Ovary (tissue), 7 donors: ENCODE measurements at regions not wholly inside any gene's neighbourhood (a gene's known extent, or its start where the extent isn't known, plus 50 kb on each side); places are given as distances from the start of the nearest gene placed in this dataset.
A peak's percentile ranks its signal among the peaks of the same experiment; 100 is the strongest.

Source experiments
- DNase-seq, 5 donors: peaks; one replicate each; pipeline ENCODE4 v3.0.0-alpha.2; 2019 to 2020
- H3K27ac ChIP-seq, 2 donors: fragments of 200-600 bp; one replicate each; pipeline versions ENCODE4 v1.5.1 to v1.8.0; 2019 to 2022
- H3K27me3 ChIP-seq: fragments of 200-600 bp; one replicate; pipeline ENCODE4 v1.8.0; 2022
- H3K36me3 ChIP-seq: fragments of 200-600 bp; sonication (generic); one replicate; pipeline ENCODE4 v1.5.1; 2019
- H3K4me1 ChIP-seq: one replicate; pipeline ENCODE4 v1.8.1; 2013; ENCODE audit warnings: mild to moderate bottlenecking, moderate library complexity; ENCODE audit not compliant: insufficient read depth
- H3K4me3 ChIP-seq: fragments of 200-600 bp; sonication (generic); one replicate; pipeline ENCODE4 v1.5.1; 2017
- H3K9me3 ChIP-seq, 2 donors: fragments of 200-600 bp in 1 of 2; sonication (generic) in 1 of 2; one replicate each; pipeline versions ENCODE4 v1.5.1 to v1.8.1; 2013 to 2019; ENCODE audit warnings: mild to moderate bottlenecking in 1 of 2, moderate library complexity in 1 of 2
- EP300 ChIP-seq: sonication (generic); formaldehyde crosslinking; IDR thresholded peaks from one replicate; pipeline ENCODE4 v1.6.1; 2017; ENCODE audit warnings: antibody characterized with exemption
- POLR2A ChIP-seq: fragments of 450-650 bp; IDR thresholded peaks from one replicate; pipeline ENCODE4 v1.6.1; 2017; ENCODE audit warnings: antibody characterized with exemption, mild to moderate bottlenecking, moderate library complexity
- WGBS, 3 donors: extraction: QIAGEN DNeasy Blood & Tissue Kit in 1 of 3; methylation state at CpG; one replicate each; pipeline versions ENCODE4 v1.1.5 to v1.1.7; 2013 to 2017; 5-methylcytosine and 5-hydroxymethylcytosine counted together
- intact Hi-C, 4 donors: fragments of 100-400 bp; cut with DNase I; formaldehyde crosslinking; loops; one replicate each; pipeline versions ENCODE4 v1.11.0 to v1.15.1; 2022 to 2023
- TF ChIP-seq, protein P1 (sequence below), 3 donors: fragments of 450-650 bp in 2 of 3; fragments of 200-600 bp in 1 of 3; IDR thresholded peaks; one replicate each; pipeline versions ENCODE4 v1.5.1 to v1.8.0; 2016 to 2022; ENCODE audit warnings: antibody characterized with exemption in 3 of 3, mild to moderate bottlenecking in 1 of 3
- donor health status: DM: no; HTN: no; CAD: no; lungs with moderate emphysema.
- donor health status: DM: no; HTN: no; CAD: no.
- donor health status: Bipolar disorder and iron deficiency.
- donor health status: DM: no; HTN: no; CAD: no.
- donor health status: DM: yes; HTN: yes; CAD: no.

DNA sequence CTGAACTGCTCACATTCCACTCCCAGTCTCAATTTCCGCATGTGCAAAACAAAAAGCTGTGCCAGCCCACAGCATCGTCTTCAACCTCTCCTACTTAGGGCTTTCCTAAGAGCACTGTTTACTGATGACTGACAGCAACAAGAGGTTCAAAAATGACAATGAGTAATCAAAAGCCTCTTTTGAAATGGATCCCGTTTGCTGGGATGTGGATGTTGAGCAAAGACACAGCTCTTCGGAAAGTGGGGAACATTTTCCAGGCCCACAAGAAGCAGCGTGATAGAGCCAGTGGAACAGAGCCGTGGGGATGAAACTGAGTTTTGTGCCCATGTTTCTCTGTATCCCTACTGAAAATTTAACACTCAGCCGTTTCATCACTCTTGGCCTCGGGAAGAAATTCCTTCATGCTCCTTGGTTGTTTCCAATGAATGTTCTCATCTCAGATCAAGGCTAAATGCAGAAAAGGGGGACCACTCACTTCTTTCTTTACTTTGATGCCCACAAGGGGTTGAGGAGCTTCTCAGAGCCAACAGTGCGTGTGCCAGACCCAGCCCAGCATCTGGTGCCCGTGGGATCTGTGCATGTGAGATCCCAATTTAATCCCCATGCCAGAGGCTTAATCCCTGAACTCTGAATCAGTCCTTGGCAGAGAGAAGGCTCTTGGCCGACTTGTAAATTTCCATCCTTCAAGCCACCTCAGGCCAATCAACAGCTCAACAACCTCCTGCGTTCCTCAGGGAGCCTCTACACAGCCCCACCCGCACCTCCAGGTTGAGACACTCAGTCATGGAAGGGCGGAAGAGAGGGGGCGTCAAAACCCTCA lies 230.2 kb upstream of the DAPK1 start:
- intact Hi-C loops: no loop called here
- Histone ChIP-seq H3K4me1 (no peaks in the 10 kb centered on the region), H3K4me3 (no peak overlapping the region), H3K27ac (no peak overlapping the region), H3K36me3 (no peaks in the 10 kb centered on the region), H3K27me3 (no peaks in the 10 kb centered on the region), H3K9me3 (no peaks in the 10 kb centered on the region)
- peak in 1 of 5 donors; percentile 44 for DNase-seq
- no peak for TF ChIP-seq POLR2A
- TF ChIP-seq, protein P1, sequence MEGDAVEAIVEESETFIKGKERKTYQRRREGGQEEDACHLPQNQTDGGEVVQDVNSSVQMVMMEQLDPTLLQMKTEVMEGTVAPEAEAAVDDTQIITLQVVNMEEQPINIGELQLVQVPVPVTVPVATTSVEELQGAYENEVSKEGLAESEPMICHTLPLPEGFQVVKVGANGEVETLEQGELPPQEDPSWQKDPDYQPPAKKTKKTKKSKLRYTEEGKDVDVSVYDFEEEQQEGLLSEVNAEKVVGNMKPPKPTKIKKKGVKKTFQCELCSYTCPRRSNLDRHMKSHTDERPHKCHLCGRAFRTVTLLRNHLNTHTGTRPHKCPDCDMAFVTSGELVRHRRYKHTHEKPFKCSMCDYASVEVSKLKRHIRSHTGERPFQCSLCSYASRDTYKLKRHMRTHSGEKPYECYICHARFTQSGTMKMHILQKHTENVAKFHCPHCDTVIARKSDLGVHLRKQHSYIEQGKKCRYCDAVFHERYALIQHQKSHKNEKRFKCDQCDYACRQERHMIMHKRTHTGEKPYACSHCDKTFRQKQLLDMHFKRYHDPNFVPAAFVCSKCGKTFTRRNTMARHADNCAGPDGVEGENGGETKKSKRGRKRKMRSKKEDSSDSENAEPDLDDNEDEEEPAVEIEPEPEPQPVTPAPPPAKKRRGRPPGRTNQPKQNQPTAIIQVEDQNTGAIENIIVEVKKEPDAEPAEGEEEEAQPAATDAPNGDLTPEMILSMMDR (IDR thresholded peaks at IDR 0.05): no peak
- TF ChIP-seq EP300: no peak
- WGBS, 3 donors: 62 to 84% (median 77%) methylated on average over 15 of the region's 15 CpGs

DNA sequence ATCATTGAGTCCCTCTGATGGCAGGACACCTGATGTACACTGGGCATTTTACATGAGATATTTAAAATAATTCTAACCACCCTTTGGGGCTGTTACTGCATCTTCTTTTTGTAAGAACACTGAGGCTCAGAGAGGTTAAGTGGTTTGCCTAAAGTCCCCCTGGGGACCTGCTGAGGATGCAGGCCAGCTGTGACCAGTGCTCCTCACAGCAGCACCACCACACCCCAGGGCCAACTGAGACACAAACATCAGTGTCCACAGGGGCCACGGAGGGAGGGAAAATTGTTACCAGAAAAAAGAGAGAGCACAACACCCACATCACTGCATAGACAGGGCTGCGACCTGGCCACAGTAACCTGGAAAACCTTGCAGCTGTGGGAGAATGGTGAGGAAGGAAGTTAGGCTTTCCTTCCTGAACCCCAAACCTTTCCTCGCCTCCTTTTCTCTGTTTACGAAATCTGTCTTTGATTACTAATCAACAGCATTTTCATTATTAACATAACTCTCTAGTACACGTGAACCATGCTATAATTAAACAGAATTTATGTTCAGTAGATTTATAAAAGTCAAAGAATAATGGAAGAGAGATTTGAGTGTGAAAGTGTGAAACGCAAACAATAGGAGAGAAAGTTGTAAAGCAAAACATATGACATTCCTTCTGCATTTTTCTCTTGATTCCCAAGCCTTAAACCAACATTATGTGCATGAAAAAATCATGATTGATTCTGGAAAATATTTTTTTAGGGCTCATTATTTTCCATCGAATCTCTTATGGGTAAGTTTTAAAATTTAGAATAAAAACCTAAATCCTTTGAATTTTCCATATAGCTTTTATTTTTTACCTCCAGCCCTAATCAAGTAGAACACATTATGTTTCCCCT lies 228.1 kb upstream of the DAPK1 start:
- Histone ChIP-seq H3K4me1 (no peaks in the 10 kb centered on the region), H3K4me3 (no peak overlapping the region), H3K36me3 (no peaks in the 10 kb centered on the region), H3K27ac (no peak overlapping the region), H3K9me3 (no peaks in the 10 kb centered on the region), H3K27me3 (no peaks in the 10 kb centered on the region)
- intact Hi-C loops: no loop called here
- WGBS, 3 donors: 64 to 71% (median 70%) methylated on average over 7 of the region's 7 CpGs
- no peak for DNase-seq
- TF ChIP-seq, protein P1 (IDR thresholded peaks at IDR 0.05): no peak
- no peak for TF ChIP-seq POLR2A
- no peak for TF ChIP-seq EP300

DNA sequence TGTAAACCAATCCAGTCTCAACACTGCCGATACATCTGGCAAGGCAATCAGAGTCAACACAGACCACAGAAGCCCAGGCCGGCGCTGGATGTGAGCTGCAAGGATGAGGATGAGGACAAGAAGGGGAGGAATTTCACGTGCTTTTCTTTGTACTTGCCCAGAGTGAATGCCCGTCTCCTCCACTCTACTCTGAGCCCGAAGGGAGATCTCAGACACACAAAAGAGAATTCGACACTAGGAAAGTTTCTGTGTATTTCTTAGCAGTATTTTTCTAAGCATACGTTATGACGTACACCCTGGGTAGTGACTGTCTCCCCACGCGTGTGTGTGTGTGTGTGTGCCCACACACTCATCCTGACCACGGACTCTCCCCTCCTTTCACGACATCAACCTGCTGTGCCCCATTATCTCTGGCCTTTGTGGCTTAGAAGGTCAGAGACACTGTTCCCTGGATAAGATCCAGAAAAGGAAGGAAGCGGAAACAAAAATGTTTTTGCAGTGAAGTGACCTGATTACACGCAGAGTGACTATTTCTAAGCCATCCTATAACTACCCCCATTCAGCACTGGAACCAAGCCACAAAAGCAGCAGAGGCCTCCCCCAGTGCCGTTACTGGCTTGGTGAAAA lies 227.3 kb upstream of the DAPK1 start:
- H3K9me3 ChIP-seq: no peaks in the 10 kb centered on the region
- 6 to 13% (median 9%) methylated on average over 16 of the region's 16 CpGs for WGBS, 3 donors
- no peak for TF ChIP-seq EP300
- no peak for TF ChIP-seq POLR2A
- TF ChIP-seq, protein P1 (IDR thresholded peaks at IDR 0.05): no peak
- no peak overlapping the region for H3K4me3 ChIP-seq
- DNase-seq: peak in 3 of 5 donors; percentile 29 to 40 (median 33)
- no peaks in the 10 kb centered on the region for H3K4me1 ChIP-seq
- no peaks in the 10 kb centered on the region for H3K27me3 ChIP-seq
- no peak overlapping the region for H3K27ac ChIP-seq
- intact Hi-C loops: no loop called here
- no peaks in the 10 kb centered on the region for H3K36me3 ChIP-seq

DNA sequence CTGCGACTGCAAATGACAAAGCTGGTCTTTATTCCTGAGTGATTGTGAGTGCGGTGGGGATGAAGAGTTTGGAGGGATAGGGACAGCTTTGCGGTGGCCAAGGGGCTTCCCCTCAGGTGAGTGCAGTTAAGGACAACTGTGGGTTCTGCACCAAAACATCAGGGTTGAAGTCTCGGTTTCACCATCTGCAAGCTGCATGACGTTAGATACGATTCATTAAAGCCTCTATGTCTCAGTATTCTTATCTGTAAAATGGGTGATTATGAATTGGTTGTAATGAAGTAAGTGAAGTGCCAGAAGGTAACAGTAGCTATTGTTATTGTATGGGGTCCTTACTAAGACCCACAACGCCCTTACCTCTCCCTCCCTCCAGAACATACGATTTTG lies 226.8 kb upstream of the DAPK1 start:
- DNase-seq: no peak
- WGBS, 3 donors: 78 to 80% (median 80%) methylated on average over 8 of the region's 8 CpGs
- Histone ChIP-seq H3K27ac (no peak overlapping the region), H3K36me3 (no peaks in the 10 kb centered on the region), H3K4me1 (peaks cover 1% of the 10 kb centered on the region), H3K4me3 (no peak overlapping the region), H3K9me3 (no peaks in the 10 kb centered on the region), H3K27me3 (no peaks in the 10 kb centered on the region)
- TF ChIP-seq, protein P1 (IDR thresholded peaks at IDR 0.05): no peak
- TF ChIP-seq POLR2A (no peak), EP300 (no peak)
- intact Hi-C loops: no loop called here
